ENCODE measurements at regions not wholly inside any gene's neighbourhood (a gene's known extent, or its start where the extent isn't known, plus 50 kb on each side); places are given as distances from the start of the nearest gene placed in this dataset.

DNA sequence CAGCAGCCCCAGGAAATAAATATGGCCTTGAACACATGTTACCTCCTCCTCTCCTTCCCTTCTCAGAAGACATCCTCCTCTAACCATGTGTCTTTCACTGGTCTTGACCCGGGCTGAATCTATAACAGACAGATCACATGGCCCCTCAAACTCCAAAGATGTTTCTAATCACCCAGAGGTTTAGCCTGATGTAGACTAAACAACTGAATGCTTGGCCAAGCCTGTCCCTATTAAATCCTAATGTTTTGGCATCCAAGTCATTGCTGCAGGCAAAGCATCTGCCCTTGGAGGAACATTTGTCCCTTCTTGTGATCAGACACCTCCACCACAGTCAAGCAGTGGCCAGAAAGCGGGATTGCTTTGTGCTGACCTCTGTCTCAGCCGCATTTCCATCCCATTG is 65.5 kb downstream of the ANKRD60 start:
- no peak for DNase-seq (ENCODE audit: low read depth in 2 of 2)

DNA sequence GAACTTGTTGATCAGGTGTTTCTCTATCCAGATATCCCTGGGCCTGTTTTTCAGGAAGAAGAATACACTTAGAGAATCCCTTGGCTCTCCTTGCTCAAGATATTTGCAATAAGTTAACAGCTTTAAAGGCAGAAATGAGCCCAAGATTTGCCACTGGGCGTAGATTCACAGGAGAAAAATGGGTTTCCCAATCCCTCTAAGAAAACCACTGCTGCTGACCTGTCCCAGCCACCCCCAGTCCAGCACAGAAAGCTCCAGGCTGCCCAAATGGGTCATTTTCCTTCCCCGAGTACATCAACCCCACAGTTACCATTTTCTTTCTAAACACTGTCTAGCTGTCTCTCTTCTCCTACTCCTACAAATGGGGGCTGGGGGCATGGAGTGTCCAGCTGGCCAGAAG is 67.3 kb downstream of the ANKRD60 start:
- no peak for DNase-seq (ENCODE audit: low read depth in 2 of 2)

DNA sequence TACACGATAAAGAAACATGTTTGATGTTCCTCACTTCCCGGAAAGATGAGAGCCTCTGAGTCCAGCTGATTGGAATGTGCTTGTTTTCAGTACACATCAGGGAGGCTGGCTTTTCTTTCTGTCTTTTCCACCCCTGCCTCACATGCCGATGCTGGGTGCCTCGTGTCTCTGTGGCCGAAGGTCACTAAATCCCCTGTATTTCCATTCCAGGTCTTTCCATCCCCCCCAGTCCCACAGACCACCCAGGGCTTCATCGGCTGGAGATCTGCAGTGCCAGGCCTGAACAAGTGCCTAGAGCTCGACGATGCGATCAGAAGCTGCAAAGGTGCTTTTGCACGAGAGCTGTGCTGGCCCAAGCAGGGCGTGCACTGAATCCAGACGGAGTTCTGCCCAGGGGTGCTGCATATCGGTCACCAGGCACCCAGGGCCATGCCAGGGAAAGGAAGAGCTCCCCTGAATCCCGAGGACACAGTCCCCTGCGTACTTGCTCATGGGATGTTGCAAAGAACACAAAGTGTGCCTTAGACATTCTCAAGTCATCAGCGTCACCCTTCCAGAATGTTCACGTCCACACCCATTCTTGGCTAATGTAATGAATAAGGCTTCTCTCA is 67.9 kb downstream of the ANKRD60 start:
- no peak for DNase-seq (ENCODE audit: low read depth in 2 of 2)

DNA sequence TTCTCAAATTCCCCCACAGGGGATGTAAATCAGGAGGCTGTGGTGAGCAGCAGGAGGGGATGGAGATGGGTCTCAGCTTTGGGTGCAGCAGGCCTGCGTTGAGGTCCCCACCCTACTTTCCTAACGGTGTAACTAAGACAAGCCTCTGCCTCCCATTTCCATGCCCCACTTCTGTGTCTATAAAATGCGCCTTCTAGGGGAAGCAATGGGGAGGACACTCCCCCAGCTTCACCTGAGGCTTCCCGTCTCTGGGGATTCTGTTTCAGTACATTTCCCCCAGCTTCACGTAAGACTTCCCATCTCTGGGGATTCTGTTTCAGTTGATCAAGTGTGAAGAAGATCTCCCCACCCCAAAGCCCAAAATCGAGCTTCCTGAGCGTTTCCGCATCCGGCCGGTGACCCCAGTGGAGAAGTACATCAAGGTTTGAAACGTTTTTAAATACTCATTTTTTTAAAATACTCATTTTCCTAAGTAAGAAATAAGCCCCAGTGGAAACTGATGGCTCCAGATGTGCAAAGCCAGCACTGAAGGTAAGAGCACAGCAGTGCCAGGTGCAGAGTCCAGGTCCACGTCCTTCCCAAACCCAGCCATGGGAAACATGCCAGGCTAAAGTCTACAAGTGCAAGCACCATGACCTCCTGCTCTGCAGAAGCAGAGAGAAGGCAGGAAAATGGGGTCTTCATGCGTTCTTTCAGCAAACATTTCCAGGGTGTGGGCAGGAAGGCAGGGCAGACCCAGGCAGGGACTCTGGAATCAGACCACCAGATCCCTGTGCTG is 73.1 kb downstream of the ANKRD60 start:
- DNase-seq (ENCODE audit: low read depth in 2 of 2) = no peak

DNA sequence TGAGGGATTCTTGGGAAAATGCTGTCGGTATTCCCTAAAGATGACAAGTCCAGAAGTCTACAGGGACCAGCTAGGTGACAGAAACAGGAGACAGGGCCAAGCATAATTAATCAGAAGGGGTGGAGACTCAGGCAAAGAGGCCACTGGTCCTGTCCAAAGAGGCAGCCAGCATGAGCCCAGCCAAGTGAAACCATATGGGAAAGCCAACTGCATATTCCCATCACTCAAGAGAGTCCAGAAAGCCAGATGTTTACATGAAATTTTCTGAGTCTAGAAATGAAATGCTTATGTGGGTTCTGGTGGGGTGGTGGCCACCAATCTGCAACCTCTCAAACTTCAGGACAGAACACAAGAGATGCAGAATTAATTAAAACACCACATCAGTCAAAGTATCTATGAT is 74.3 kb downstream of the ANKRD60 start:
- no peak for DNase-seq (ENCODE audit: low read depth in 2 of 2)

DNA sequence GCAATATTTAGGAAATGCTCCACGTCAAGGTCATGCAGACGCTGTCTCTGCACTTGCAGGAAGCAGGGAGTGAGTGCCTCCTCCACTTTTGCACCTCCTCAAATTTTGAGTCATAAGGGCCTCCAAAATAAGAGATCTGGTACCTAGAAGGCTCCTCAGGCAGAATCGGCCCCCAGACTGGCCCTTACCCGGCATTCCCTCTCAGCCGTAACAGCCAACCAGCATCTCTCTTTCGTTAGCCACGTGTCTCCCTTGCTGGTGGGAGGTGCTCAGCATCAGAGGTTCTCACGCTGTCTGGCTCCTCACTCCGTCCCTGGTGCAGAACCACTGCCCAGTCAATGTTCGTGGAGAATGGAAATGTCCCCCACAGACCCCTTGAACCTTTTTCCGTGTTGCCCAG is 75.3 kb downstream of the ANKRD60 start:
- no peak for DNase-seq (ENCODE audit: low read depth in 2 of 2)

DNA sequence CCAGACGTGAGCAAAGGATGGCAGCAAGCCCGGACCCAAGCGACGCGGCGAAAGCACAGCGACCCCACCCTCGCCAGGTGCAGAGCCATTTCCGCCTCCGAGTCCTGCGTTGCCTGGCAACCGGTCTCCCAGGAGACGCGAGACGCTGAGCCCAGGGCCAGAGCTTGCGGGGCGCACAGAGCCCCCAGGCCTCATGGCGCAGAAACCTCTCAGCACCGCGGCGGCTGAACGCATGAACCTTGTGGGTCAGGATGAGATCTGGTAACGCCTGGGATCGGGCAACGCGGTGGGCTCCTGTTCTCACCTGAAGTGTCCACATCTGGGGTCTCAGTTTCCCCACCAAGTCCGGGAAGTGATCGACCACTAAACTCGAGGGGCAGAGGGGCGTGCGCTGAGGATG is 77.7 kb downstream of the ANKRD60 start:
- no peak for DNase-seq (ENCODE audit: low read depth in 2 of 2)

DNA sequence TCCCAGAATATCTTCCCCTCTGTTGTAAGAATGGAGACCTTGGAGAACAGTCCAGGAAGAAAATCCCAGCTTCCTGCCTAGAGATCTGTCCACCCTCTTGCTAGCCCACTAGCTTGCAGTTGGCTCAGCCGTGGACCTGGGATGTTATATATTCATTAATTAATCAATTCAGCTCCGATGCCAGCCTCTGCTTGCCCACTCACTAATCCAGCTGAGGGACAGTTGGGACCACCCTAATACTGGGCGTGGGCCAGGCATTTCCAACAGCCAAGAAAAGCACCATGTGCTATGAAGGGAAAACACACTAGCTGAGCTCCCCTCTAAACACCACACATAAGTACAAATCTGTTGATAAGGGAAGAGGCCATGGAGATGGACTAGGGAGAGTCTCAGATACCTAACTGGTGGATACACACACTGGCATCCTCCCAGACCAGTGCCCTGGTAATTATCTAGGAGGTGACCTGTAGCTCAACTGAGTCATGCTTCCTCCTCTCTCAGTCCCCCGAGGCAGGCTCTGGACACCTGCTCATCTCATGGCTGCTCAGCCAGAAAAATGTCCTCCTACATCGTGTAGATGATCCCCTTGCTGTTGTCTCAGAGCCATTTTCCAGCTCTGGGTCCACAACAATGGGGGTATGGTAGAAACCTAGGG is 78.9 kb downstream of the ANKRD60 start:
- DNase-seq (ENCODE audit: low read depth in 2 of 2) = no peak

DNA sequence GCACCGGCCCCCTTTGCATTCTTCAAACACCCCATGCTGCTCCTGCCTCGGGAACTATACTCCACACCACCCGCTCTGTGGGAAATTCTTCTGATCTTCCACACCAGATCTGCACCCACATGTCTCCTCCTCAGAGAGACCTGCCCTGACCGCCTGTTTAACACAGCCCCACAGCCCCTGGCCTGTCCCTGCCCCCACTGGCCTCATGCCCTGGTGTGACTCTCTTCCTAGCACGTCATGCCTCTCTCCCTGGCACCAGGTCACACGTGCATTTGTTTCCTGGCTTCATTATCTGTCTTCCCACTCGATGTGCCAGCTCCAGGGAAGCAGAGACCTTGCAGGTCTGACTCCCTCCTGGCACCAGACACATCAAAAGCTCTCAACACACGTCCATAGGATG is 79.6 kb downstream of the ANKRD60 start:
- DNase-seq (ENCODE audit: low read depth in 2 of 2) = no peak

DNA sequence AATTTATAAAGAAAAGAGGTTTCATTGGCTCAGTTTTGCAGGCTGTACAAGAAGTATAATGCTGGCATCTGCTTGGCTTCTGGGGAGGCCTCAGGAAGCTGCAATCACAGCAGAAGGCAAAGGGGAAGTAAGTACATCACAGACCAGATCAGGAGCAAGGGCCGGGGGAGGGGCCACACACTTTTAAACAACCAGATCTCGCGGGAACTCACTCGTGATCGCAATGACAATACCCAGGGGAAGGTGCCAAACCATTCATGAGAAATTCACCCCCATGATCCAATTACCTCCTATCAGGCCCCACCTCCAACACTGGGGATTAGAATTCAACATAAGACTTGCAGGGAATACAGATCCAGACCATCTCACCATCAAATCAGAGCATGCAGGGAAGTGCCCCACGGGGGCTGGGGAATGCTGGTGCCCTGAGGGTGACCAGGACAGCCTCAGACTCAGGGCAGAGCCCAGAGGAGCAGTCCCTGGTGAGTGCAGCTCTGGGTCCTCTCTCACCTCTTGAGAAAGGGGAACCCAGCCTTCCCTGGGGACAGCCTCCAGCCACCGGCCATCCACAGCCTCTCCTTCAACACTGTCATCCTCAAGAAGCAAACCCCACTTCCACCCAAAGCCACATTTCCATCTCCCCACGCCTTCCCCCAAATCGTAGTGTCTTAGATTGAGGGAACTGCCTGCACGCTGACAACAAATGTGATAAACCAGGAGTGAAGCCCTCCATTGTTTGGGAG is 80.7 kb downstream of the ANKRD60 start:
- DNase-seq (ENCODE audit: low read depth in 2 of 2) = no peak

DNA sequence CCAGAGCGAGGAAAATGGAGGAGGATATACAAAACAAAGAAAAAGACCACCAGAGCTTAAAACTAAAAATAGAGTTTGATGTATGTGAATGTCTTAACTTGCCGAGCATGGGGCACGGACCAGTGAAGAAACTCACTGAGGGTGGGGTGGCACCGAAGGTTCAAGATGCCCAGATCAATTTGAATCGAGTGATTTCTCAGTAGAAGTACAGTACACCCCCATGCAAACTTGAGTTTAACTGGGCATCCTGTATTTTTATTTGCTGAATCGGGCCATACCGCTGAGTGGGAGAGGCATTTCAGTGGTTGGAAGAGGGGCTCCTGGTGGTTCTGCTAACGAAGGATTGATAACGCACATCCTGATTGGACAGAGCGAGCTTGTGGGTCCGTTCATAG is 81.7 kb downstream of the ANKRD60 start:
- DNase-seq (ENCODE audit: low read depth in 2 of 2) = no peak

DNA sequence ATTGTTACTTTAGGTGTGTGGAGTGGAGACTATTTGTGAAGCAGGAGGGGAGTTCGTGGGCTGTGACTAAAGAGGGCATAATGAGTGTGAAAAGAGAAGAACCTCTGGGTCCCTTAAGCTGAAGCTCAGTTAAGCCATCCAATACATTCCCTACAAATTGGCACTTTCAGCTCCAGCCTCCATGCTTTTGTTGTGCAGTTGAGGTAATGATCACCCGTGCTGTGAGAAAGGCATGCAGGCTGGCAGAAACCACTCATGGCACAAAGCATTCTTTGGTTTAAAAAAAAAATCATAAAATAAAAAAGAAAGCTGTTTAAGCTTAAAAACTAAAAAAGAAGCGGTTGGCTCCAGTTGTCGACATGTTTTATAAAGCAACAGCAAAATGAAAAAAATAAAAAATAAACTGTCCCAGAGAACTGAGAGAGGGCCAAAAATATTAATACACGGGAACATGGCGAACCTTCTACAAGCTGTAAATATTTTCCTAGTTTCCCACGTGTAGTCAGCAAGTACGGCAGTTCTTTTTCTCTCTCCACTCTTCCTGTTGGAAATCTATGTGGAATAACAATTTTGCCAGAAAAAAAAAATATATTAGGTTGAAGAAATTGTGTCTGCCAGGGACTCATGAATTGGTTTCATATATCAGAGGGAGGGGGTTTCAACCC is 82.2 kb downstream of the ANKRD60 start:
- no peak for DNase-seq (ENCODE audit: low read depth in 2 of 2)

DNA sequence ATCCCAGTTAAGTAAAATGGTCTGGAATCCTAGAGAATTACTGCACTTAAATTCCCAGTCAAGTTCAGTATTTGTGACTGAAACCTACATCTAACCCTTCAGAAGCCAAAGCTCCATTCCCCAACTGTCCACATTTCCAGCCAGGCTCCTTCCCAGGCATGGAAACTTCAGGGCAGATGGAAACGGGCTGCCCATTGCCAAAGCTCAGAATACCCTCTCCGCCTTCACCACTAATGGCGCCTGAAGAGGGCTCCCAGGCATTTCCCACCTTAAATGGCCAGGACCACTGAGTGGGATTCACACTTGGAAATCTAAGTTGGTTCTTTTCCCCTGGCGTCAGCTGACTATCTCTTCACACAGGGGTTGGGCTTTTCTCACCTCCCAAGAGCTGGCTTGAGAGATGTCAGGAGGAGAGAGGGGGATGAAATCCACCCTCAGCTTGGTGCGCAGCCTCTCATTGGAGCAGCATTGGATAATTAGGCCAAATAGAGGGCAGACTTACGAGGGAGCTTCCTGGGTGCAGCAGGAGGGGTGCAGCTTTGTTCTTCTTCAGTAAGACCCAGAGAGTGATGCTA is 82.9 kb downstream of the ANKRD60 start:
- DNase-seq (ENCODE audit: low read depth in 2 of 2) = no peak

DNA sequence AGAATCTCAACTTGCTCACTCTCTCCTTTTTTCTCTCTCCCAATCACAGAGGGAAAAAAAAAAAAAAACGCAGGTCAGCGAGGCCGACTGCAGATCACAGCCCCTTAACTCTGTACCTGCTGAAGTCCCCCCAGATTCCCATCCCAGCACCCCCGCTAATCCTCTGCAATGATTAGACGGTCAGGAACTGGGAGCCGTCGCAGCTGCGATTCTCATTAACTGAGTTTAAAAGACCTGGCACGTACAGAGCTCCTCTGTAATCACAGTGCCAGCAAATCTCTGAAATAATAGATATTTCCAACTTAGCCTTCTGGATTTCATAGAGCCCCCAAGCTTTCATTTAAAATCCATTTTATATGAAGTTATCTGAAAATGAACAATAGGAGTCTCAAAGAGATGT is 84.4 kb downstream of the ANKRD60 start:
- DNase-seq (ENCODE audit: low read depth in 2 of 2) = no peak

DNA sequence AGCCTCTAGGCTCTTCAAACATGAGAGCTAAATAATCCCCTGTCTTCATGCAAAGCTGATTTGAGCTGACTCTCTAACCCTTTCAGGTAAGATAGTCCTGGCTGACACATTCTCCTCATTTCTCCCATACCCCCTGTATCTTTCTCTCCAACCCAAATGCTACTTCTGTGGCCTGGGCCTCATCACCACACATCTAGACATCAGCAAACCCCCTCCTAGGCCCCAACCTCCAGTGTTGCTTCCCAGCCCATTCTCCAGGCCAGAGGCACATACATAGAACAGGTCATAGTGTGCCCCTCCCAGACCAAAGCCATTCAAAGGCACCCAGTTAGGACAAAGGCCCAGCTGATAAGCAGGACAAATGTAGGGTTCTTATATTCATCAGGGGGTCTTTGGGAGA is 84.9 kb downstream of the ANKRD60 start:
- no peak for DNase-seq (ENCODE audit: low read depth in 2 of 2)

DNA sequence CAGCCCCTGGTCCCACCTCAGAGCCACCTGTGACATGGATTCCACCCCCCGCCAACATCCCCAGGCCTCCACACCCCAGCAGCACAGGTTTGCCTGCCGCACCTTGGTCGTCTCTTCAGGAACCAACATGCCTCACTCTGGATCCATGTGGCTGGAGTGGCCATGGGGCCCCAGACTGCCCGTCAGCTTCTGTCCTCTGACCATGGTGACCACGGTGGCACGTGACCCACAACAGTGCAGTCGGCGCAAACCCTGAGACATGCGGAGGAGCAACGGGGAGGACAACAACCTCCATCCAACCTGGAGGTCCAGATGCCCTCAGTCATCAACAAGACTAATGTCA is 85.6 kb downstream of the ANKRD60 start:
- DNase-seq (ENCODE audit: low read depth in 2 of 2) = no peak

DNA sequence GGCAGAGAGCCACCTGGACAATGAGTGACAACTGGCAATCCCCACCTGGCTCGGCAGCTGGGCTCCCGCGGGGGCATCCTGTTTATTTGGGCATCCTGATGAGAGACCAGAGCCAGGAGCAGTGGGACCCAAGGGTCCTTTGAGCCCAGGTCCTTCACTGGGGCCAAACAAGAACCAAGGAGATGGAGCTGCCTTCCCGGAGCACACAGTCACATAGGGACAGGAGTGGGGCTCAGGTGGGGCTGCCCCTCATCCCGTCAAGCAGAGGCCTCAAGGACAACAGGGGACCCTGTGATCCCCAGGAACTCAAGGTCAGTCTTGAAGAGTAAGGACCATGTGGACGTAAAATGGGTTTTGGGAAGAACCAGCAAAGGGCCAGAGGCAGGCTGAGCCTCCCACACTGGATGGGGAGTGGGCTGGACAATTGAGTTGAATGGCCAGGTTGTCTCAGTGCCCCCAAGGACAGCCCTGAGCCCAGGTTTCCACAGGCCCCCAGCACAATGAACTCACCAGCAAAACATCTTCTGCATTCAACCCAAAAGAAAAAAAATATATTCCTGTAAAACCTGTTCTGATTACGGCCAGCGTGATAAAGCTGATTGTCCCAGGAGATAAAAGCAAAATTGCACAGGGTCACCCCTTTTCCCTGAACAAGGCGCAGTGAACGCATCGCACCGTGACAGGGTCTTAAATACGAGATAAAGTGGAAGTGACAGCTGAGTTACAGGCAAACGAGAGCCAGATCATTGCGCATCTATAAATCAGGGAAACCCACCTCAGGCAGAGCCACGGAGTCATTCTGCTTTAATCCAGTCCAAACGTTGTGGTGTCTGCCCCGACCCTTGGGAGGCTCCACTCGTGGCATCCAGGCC is 86.2 kb downstream of the ANKRD60 start:
- no peak for DNase-seq (ENCODE audit: low read depth in 2 of 2)

DNA sequence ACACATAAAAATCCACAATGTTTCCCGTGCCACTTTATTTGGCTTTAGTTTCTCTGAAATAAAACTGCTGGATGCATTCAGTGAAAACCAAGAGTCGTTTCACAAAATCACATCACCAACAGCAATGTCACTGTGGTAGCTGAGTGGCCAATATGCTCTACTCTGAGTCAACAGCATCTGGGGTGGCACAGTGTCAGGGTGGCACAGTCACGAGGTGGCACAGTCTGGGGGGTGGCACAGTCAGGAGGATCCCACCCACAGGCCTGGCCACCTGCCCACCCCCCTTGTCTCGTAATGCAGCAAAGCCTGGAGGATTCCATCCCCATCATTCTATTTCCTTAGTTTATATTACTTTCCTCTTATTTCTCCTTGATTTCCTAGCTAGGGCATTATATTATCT is 87.0 kb downstream of the ANKRD60 start:
- DNase-seq (ENCODE audit: low read depth in 2 of 2) = no peak

DNA sequence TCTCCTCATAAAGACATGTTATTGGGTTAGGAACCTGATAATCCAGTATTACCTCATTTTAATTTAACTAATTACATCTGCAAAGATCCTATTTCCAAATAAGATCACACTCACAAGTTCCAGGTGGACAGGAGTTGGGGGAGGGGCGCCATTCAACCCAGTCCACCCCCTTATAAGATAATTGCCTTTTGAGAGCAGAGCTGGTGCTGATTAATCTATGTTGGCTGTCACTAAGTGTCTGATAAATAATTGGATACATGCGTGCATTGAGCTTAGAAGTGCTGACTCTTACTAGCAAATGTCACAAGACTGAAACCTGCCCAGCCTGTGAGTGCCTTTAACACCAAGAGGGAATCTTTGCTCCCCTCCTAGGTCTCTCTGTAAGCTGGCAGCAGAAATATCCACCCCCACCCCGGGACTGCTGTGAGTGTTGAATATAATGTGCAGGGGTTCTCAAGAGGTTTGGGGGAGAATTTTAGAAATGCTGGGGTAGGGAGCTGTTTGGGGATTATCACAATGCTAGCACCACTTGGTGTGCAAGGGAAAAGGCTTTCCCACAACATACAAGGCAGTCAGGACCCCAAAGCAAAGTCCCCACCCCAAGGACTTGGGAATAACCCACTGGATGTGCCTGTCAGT is 87.5 kb downstream of the ANKRD60 start:
- no peak for DNase-seq (ENCODE audit: low read depth in 2 of 2)

Measured in stimulated activated CD4-positive, alpha-beta T cell treated with anti-CD3 and anti-CD28 coated beads, Interleukin-12 subunit alpha, Interleukin-12 subunit beta, amount 100 ng/mL, for 24 hours (primary cell).